ENCODE measurements at regions not wholly inside any gene's neighbourhood (a gene's known extent, or its start where the extent isn't known, plus 50 kb on each side); places are given as distances from the start of the nearest gene placed in this dataset.

DNA sequence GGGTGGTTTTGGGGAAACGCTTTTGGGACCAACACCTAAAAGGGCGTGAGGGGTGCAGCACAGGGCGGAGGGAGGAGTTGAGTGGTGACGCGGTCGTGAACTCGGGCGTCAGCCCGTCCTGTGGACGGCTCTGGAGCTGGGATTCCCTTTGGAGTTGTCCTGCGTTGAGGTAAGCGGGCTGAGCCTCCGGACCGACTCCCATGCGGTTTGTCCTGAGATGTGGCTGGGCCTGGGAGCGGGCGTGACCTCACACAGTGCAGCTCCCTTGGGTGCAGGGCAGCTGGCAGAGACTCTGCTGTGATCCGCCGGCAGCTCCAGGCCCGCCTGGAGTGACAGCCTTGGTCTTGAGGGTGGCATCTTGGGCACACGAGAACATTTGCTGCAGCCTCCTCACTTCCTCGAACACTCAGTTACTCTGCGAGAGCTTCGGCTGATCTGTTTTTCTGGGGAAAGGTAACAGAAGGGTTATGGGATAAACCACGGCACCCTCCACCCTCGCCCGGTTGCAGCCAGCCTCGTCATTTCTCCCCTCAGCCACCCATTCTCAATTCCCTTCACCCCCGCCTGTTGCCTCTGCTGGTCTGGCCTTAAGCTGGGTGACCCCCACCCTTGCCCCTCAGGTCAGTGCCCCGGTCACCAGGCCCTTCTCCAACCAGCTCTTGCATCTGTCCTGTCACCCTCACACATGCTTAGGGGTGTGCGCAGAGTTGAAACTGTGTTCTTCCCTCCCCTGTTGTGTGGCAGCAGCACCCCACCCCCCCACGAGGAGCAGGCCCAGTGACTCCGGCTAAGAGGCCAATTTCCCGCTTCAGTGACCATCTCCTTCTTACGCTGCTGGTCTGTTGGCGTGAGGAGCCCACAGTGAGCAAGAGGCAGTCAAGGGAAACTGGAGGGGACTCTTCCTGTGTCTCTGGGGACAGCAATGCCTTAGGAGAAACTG lies 94.2 kb upstream of the COL5A1 start:
- no peaks in the 10 kb centered on the region; a peak in 1 of 5 replicates for H3K4me1 ChIP-seq (replicated peaks in 1 of 2; ENCODE audit: control insufficient read depth in 2 of 2, insufficient read depth in 2 of 2, low read length in 2 of 2)
- no peak for TF ChIP-seq SETDB1 (IDR thresholded peaks at IDR 0.05; ENCODE audit: low read length)
- no peak for TF ChIP-seq TAF15 (IDR thresholded peaks at IDR 0.05; ENCODE audit: low read depth, low read length)
- TF ChIP-seq, protein P1, sequence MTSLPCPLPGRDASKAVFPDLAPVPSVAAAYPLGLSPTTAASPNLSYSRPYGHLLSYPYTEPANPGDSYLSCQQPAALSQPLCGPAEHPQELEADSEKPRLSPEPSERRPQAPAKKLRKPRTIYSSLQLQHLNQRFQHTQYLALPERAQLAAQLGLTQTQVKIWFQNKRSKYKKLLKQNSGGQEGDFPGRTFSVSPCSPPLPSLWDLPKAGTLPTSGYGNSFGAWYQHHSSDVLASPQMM (CRISPR knock-in tag; IDR thresholded peaks at IDR 0.05), result no peak
- TF ChIP-seq MTA2 (IDR thresholded peaks at IDR 0.05; ENCODE audit: low read depth), result no peak
- TF ChIP-seq LEF1 (IDR thresholded peaks at IDR 0.05), result no peak
- no peak for TF ChIP-seq MCM7 (IDR thresholded peaks at IDR 0.05)
- no peak for TF ChIP-seq HDAC2 (IDR thresholded peaks at IDR 0.05)
- no peak for TF ChIP-seq SUPT5H (IDR thresholded peaks at IDR 0.05)
- H3K9me1 ChIP-seq (ENCODE audit: control insufficient read depth, insufficient read depth, low read length), result no peaks in the 10 kb centered on the region
- peaks cover 16% of the 10 kb centered on the region; the same call in 1 of the 2 replicates for H4K20me1 ChIP-seq (replicated peaks; ENCODE audit: control insufficient read depth, insufficient read depth, low read length)
- no TSS peak for BruUV-seq (replicated peaks)
- no peak overlapping the region for H3K4me2 ChIP-seq (ENCODE audit: insufficient read depth, low read length)
- no peak for DNase-seq (ENCODE audit: extremely low read depth in 1 of 4, low spot score in 3 of 4)
- H3K79me2 ChIP-seq (ENCODE audit: control insufficient read depth, insufficient read depth, low read length), result no peaks in the 10 kb centered on the region
- CTCF ChIA-PET (ENCODE audit: low intra/inter-chr PET ratio), result no interaction called here
- no peak for FAIRE-seq
- H3K27me3 ChIP-seq (ENCODE audit: control insufficient read depth in 2 of 2, insufficient read depth in 2 of 2, low read length in 2 of 2), result peaks cover 24 to 80% of the 10 kb centered on the region in 2 experiments; a peak in 4 of 5 replicates
- H3K4me3 ChIP-seq, result no peak overlapping the region
- under 1% methylated on average over 36 of the region's 36 CpGs for WGBS (ENCODE audit: insufficient coverage, low coverage, missing lambda C conversion rate)
- POLR2A ChIA-PET, result no interaction called here
- ATAC-seq, result no peak
- in situ Hi-C loops (cut with MboI), result no loop called here
- no peaks in the 10 kb centered on the region for H3K9me3 ChIP-seq (replicated peaks; ENCODE audit: control insufficient read depth, insufficient read depth, low read depth, low read length)
- H3K36me3 ChIP-seq (ENCODE audit: control insufficient read depth, insufficient read depth, low read length), result no peaks in the 10 kb centered on the region
- H2AFZ ChIP-seq (ENCODE audit: low read depth, low read length), result no peak overlapping the region
- no peak overlapping the region for H3K9ac ChIP-seq (ENCODE audit: insufficient read depth in 1 of 2, low read depth in 2 of 2, low read length in 2 of 2)
- no peak overlapping the region for H3K27ac ChIP-seq (ENCODE audit: extremely low read depth, low read depth, low read length)
- intact Hi-C loops (cut with micrococcal nuclease), result no loop called here
